DMS153 (cell line): ENCODE measurements at regions not wholly inside any gene's neighbourhood (a gene's known extent, or its start where the extent isn't known, plus 50 kb on each side); places are given as distances from the start of the nearest gene placed in this dataset.

Experiments
- DNase-seq: peaks from one replicate; lab custom pipeline; 2025; lab: John Stamatoyannopoulos, UW

- DNase-seq: no peak
Measured at GRCh38 chr2:225740086-225740485, 340.6 kb downstream of the NYAP2 start.

GRCh38 chr2:225739328-225739727, 339.8 kb downstream of the NYAP2 start:
- DNase-seq: no peak

GRCh38 chr2:225738735-225739134, 339.2 kb downstream of the NYAP2 start:
- DNase-seq: no peak

GRCh38 chr2:225737556-225737955, 338.0 kb downstream of the NYAP2 start:
- no peak for DNase-seq

GRCh38 chr2:225735844-225736243, 336.3 kb downstream of the NYAP2 start:
- DNase-seq: no peak

GRCh38 chr2:225725726-225726125, 326.2 kb downstream of the NYAP2 start:
- DNase-seq: no peak
